ENCODE measurements at regions not wholly inside any gene's neighbourhood (a gene's known extent, or its start where the extent isn't known, plus 50 kb on each side); places are given as distances from the start of the nearest gene placed in this dataset.
"Not testable (repeated sequence)": the region's sequence is repeated elsewhere in the genome, so short reads cannot be mapped to it uniquely, and the experiment has no call there.

GRCh38 chr12:34244608-34245007 lies 222.3 kb downstream of the ALG10 start:
- no peak for DNase-seq (ENCODE audit: low read depth)
- TF ChIP-seq CTCF (conservative IDR thresholded peaks at IDR 0.05; ENCODE audit: control insufficient read depth, insufficient read depth, low read depth, low read length) = no peak
- no peak overlapping the region for H3K4me3 ChIP-seq (ENCODE audit: control insufficient read depth, low read depth, low read length)

- DNase-seq (ENCODE audit: low read depth) = no peak
- no peak for TF ChIP-seq CTCF (conservative IDR thresholded peaks at IDR 0.05; ENCODE audit: control insufficient read depth, insufficient read depth, low read depth, low read length)
These were observed 227.0 kb downstream of the ALG10 start for GRCh38 chr12:34249271-34249670.

GRCh38 chr12:34251879-34252278 lies 229.6 kb downstream of the ALG10 start:
- not testable (repeated sequence) for DNase-seq (ENCODE audit: low read depth); H3K4me3 ChIP-seq (ENCODE audit: control insufficient read depth, low read depth, low read length)

More at GRCh38 chr12:34249271-34249670, 227.0 kb downstream of the ALG10 start:
- H3K4me3 ChIP-seq (ENCODE audit: control insufficient read depth, low read depth, low read length) = no peak overlapping the region

GRCh38 chr12:34253674-34254073 lies 231.4 kb downstream of the ALG10 start:
- DNase-seq (ENCODE audit: low read depth) = no peak
- no peak overlapping the region for H3K4me3 ChIP-seq (ENCODE audit: control insufficient read depth, low read depth, low read length)
- TF ChIP-seq CTCF (conservative IDR thresholded peaks at IDR 0.05; ENCODE audit: control insufficient read depth, insufficient read depth, low read depth, low read length) = no peak

GRCh38 chr12:34257093-34257492 lies 234.8 kb downstream of the ALG10 start:
- no peak for DNase-seq (ENCODE audit: low read depth)
- TF ChIP-seq CTCF (conservative IDR thresholded peaks at IDR 0.05; ENCODE audit: control insufficient read depth, insufficient read depth, low read depth, low read length) = no peak
- no peak overlapping the region for H3K4me3 ChIP-seq (ENCODE audit: control insufficient read depth, low read depth, low read length)

- not testable (repeated sequence) for DNase-seq (ENCODE audit: low read depth); H3K4me3 ChIP-seq (ENCODE audit: control insufficient read depth, low read depth, low read length)
These were observed 239.8 kb downstream of the ALG10 start for GRCh38 chr12:34262140-34262539.

GRCh38 chr12:34264110-34264509 lies 241.8 kb downstream of the ALG10 start:
- no peak overlapping the region for H3K4me3 ChIP-seq (ENCODE audit: control insufficient read depth, low read depth, low read length)
- DNase-seq (ENCODE audit: low read depth) = no peak
- no peak for TF ChIP-seq CTCF (conservative IDR thresholded peaks at IDR 0.05; ENCODE audit: control insufficient read depth, insufficient read depth, low read depth, low read length)

GRCh38 chr12:34273703-34274102 lies 251.4 kb downstream of the ALG10 start:
- DNase-seq (ENCODE audit: low read depth); H3K4me3 ChIP-seq (ENCODE audit: control insufficient read depth, low read depth, low read length): not testable (repeated sequence)

Measured in fibroblast of mammary gland (primary cell).